Neutrophil (primary cell): ENCODE measurements at regions not wholly inside any gene's neighbourhood (a gene's known extent, or its start where the extent isn't known, plus 50 kb on each side); places are given as distances from the start of the nearest gene placed in this dataset.

Source experiments
- H3K27ac ChIP-seq: fragments of 200-600 bp; sonication (generic); 2 replicates; pipeline ENCODE4 v1.5.1; 2016; ENCODE audit warnings: mild to moderate bottlenecking, moderate library complexity
- H3K27me3 ChIP-seq: fragments of 200-600 bp; sonication (generic); 2 replicates; pipeline ENCODE4 v1.6.0; 2016; ENCODE audit warnings: mild to moderate bottlenecking
- H3K36me3 ChIP-seq: fragments of 200-600 bp; sonication (generic); 2 replicates; pipeline ENCODE4 v1.5.1; 2017
- H3K4me1 ChIP-seq, 2 experiments: fragments of 200-600 bp in 1 of 2; sonication (generic) in 1 of 2; 1 replicate in 1 of 2; 2 replicates in 1 of 2; pipeline versions ENCODE4 v1.5.1 to v1.6.1; 2013 to 2016; ENCODE audit warnings: low read depth in 1 of 2, low read length in 1 of 2, mild to moderate bottlenecking in 1 of 2, moderate library complexity in 1 of 2; ENCODE audit not compliant: control insufficient read depth in 1 of 2, insufficient read depth in 1 of 2
- H3K4me3 ChIP-seq, 2 experiments: fragments of 200-600 bp in 1 of 2; sonication (generic) in 1 of 2; 1 replicate in 1 of 2; 2 replicates in 1 of 2; pipeline ENCODE4 v1.5.1; 2013 to 2016; ENCODE audit warnings: low read depth in 1 of 2, low read length in 1 of 2, mild to moderate bottlenecking in 1 of 2, moderate library complexity in 1 of 2
- H3K9me3 ChIP-seq: fragments of 200-600 bp; sonication (generic); 2 replicates; pipeline ENCODE4 v1.5.1; 2016
- TF ChIP-seq, protein P1 (sequence below): fragments of 200-600 bp; sonication (generic); IDR thresholded peaks from 2 replicates; pipeline ENCODE4 v1.5.1; 2016; ENCODE audit warnings: antibody characterized with exemption

DNA sequence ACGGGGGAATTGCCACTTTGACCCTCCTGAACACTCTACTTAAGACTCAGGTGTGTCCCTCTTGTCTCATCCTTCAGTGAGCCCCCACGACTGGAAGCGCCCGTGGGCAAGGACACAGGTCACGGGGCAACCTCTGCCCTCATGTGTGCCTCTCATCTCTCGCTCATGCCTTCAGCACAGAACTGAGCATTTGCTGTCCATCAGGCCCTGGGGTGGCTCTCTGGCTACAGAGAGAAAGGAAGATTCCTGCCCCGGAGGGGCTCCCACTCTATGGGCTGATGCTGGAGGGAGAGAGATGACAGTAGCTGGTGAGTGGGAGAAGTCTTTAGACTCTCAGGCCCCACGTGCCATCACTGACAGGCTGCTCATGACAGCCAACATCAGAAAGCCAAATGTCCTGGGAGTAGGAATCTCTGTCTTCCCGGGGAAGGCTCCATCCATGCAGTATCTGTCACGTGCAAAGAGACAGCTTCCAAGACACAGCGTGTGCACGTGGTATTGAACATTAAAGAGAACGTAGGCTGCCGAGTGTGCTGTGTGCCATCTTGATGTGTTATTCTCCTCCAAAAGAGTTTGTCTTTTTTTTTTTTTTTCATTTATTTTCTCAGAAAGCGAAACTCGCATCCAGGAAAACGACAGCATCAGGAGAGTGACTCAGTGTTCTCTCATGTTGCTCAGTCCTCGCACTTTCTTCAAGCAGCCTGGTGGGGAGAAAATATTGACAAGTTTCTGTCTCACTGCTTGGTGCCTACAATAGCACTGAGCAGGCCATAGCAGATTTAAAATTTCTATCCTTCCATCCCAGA is 190.5 kb downstream of the GAS1 start:
- no peaks in the 10 kb centered on the region for H3K36me3 ChIP-seq
- H3K4me1 ChIP-seq, result no peaks in the 10 kb centered on the region
- H3K27me3 ChIP-seq, result no peaks in the 10 kb centered on the region
- no peak overlapping the region for H3K27ac ChIP-seq
- no peak overlapping the region for H3K4me3 ChIP-seq
- no peaks in the 10 kb centered on the region for H3K9me3 ChIP-seq
- TF ChIP-seq, protein P1, sequence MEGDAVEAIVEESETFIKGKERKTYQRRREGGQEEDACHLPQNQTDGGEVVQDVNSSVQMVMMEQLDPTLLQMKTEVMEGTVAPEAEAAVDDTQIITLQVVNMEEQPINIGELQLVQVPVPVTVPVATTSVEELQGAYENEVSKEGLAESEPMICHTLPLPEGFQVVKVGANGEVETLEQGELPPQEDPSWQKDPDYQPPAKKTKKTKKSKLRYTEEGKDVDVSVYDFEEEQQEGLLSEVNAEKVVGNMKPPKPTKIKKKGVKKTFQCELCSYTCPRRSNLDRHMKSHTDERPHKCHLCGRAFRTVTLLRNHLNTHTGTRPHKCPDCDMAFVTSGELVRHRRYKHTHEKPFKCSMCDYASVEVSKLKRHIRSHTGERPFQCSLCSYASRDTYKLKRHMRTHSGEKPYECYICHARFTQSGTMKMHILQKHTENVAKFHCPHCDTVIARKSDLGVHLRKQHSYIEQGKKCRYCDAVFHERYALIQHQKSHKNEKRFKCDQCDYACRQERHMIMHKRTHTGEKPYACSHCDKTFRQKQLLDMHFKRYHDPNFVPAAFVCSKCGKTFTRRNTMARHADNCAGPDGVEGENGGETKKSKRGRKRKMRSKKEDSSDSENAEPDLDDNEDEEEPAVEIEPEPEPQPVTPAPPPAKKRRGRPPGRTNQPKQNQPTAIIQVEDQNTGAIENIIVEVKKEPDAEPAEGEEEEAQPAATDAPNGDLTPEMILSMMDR, result no peak

DNA sequence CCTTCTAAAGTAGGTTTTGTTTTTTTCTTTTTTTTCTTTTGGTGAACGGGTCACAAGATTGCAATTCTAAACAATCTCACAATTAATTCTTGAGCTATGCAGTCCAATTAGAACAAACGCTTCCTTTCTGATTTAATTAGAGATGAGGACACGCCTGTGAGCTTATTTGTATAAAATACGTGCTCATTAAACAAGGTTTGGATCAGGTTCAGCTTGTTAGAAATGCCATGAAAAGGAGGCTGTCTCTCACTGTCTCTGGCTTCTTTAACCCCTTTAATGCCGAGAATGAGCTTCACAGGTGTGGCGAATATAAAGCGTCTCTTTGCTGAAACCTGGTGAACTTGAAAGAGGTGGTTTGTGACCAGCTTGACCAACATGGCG is 191.8 kb downstream of the GAS1 start:
- H3K27me3 ChIP-seq, result no peaks in the 10 kb centered on the region
- H3K4me1 ChIP-seq, result no peaks in the 10 kb centered on the region
- H3K36me3 ChIP-seq, result no peaks in the 10 kb centered on the region
- no peak overlapping the region for H3K4me3 ChIP-seq
- TF ChIP-seq, protein P1, result no peak
- no peak overlapping the region for H3K27ac ChIP-seq
- no peaks in the 10 kb centered on the region for H3K9me3 ChIP-seq

DNA sequence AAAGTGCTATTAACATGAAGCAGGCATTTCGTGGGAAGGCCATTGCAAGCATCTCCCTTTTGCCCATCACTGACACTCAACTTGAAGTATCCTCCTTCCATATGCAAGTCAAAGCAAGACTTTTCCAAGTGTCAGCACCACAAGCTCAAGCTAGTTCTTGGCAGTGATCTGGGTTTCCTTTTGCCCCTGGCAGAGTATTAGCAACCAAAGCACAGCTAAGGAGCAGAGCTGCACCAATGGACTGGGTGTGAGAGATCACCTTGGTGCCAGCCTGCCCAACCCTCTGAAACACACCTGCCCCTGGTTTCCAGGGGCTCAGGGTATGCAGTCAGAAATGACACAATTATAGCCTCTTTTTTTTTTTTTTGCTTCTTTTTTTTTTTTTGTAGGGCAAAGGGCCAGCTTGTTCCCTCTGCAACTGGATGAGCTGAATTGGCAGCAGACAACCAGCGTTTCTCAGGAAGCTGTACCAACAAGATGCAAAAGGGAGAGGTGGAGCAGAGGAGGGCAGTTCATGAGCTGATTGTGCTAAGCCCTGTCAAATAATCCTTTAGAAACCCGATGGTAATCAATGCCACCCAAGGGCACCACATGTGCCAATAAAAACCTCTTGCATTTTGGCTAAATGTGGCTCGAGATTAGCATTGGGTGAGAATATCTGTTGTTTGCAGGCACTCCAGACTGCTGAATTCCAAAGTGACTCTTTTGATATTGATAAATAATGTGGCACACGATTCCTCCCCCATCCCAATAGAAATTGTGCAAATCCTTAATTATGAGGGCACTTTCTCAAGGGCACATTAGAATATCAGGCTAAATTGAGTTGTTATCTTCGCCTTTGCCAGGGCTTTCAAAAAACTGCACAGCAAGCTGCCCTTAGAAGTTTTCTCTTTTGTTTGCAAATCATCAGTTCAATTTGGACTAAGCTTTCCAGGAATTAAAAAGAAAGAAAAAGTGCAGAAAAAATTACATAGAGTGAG is 192.4 kb downstream of the GAS1 start:
- Histone ChIP-seq H3K27me3 (no peaks in the 10 kb centered on the region), H3K4me3 (no peak overlapping the region), H3K36me3 (no peaks in the 10 kb centered on the region), H3K27ac (no peak overlapping the region), H3K4me1 (no peaks in the 10 kb centered on the region), H3K9me3 (no peaks in the 10 kb centered on the region)
- TF ChIP-seq, protein P1, result no peak

DNA sequence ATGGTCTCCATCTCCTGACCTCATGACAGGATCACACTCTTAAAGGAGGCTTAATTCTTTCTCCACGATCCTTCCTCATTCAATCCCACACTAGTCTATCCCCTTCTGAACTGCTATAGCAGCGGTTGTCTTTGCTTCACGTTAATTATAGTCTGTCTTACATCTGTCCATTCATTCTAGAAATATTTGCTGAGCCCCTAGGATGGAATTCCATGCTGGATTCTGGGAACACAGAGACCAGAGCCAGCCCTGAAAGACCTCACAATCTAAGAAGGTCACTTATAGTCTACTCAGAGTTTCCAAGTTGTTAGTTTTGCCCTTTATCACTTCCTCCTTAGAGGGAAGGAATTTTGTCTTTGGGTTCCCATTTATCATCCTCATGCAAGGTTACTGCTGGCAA is 193.5 kb downstream of the GAS1 start:
- Histone ChIP-seq H3K9me3 (no peaks in the 10 kb centered on the region), H3K36me3 (no peaks in the 10 kb centered on the region), H3K4me1 (no peaks in the 10 kb centered on the region), H3K4me3 (no peak overlapping the region), H3K27me3 (no peaks in the 10 kb centered on the region), H3K27ac (no peak overlapping the region)
- TF ChIP-seq, protein P1, result no peak

DNA sequence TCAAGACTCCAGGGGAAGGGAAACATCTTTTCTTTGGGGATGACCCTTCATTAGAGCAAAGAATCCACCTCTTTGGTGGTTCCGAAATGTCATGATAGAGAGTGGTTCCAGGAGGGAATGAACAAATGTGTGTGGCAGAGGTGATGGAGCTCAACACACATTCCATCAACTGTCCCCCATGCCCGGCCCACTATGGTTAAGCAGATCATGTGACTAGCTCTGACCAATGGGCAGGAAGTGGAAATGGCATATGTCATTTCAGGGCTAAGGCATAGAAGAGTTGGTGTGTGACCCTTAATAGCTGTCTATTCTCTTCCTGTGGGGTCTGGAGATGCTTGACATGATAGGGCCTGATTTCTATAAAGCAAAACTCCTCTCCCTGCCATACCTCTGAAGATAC is 194.6 kb downstream of the GAS1 start:
- Histone ChIP-seq H3K27me3 (no peaks in the 10 kb centered on the region), H3K4me1 (no peaks in the 10 kb centered on the region), H3K4me3 (no peak overlapping the region), H3K9me3 (no peaks in the 10 kb centered on the region), H3K27ac (no peak overlapping the region), H3K36me3 (no peaks in the 10 kb centered on the region)
- TF ChIP-seq, protein P1, result no peak
